ENCODE measurements at regions not wholly inside any gene's neighbourhood (a gene's known extent, or its start where the extent isn't known, plus 50 kb on each side); places are given as distances from the start of the nearest gene placed in this dataset.
A peak's percentile ranks its signal among the peaks of the same experiment; 100 is the strongest.

DNA sequence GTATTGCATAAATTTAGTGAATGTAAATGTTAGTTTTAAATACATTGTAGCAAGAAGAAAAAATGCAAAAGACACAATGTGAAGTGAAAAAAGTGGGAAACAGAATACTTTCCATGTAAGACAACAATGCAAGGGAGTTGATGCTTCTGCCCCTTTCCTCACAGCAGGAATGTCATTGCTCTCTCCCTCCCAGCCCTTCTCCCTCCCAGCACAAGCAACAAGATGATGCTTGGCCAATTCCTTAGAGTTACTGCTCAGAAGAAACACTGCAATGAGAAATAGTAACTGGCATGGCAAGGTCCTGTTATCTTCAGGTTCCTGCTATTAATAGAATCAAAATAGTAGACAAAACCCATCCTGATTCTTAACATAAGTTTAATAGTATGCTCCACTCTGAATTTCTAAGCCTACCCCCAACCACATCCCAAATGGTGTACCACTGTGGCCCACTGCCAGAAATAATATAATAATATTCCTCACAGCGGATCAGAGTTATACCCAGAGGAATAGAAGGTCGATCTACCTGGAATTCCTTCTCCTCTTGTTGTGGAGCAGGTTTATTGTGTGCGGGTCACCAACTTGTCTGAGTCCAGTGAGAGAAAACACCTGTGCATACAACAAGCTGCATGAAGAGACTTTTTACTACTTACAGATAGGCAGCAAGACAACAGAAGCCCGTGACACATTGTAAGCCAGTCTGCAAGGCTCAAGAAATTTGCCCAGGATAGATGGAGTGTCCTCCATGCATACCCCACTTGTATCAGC, 69.8 kb upstream of the SLC7A11 start:
- DNase-seq (ENCODE audit: low spot score), result no peak

DNA sequence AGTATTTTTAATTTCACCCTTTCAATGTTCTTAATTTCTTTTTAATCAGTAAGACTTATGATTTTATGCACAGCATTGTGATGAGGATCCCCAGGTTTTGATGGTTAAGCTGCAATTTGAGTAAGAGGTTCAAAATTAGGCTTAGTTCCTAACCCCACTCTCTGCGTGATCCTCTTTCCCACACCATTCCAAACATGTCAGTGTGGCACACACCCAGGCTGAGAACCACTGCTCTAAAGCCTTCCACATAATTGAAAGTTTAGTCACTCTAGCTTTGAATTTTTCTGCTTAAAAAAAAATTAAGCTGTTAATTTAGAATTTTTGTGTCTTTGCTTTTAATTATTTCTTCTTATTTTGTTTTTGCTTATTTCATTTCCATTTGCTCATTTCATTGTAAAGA, 68.8 kb upstream of the SLC7A11 start:
- no peak for DNase-seq (ENCODE audit: low spot score)

DNA sequence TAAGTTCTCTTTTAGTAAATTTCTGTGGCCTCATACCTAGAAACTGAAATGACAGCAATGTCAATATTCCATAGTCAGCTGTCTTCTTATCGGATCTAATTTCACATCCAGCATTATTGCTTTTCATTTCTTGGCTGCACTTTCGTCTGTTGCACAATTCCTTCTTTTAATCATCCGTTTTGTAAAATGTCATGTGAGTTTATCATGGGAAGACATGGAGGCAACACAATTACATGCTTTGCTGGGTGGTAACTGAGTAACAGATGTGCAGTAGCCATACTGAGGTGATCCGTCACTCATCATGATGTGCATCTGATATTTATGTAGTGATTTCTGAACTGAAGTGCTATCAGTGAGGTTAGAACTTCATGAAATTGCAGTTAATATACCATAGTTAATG, 68.3 kb upstream of the SLC7A11 start:
- DNase-seq (ENCODE audit: low spot score), result no peak

DNA sequence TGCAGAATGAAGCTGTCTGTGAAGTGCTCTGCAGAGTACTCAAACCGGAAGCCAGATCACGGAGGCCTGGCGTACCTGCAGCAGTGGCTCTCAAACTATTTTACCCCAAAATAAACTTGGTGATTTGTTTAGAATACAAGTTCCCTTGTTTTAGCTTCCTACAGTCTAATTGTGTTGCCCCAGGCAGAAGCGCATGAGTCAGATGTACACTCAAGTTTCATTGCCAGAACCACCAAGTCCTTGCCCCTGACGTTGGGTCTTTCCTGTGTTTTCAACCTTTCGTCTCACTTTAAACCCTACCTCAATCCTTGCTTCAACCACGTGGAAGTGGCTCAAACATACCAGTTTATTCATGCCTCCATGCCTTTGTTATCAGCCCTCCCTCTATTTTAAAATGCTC, 66.2 kb upstream of the SLC7A11 start:
- peak; percentile 14 for DNase-seq (ENCODE audit: low spot score)

DNA sequence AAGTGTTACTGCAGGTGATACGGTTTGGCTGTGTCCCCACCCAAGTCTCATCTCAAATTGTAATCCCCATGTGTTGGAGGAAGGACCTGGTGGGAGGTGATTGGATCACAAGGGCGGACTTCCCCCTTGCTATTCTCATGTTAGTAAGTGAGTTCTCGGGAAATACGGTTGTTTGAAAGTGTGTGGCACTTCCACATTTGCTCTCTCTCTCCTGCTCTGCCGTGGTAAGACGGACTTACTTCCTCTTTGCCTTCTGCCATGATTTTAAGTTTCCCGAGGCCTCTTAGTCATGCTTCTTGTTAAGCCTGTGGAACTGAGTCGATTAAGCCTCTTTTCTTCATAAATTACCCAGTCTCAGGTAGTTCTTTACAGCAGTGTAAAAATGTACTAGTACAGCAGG, 65.2 kb upstream of the SLC7A11 start:
- no peak for DNase-seq (ENCODE audit: low spot score)

DNA sequence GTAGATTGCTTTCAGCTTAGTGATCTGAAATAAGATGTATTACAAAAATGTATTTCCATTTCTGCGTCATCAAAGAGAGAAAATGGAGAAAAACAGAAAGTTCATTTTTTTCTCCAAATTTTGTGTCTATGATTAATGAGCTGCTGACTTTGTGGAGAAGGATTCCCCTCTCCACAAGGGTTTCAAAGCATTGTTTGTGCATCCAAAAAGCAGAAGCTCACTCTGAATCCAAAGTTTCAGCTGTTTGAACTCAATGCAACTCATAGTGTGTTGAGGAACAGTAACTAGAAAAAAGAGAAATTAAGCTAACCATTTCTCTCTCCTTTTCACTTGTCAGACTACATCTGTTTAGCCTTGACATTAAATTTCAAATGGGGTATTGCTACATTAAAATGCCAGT, 62.9 kb upstream of the SLC7A11 start:
- no peak for DNase-seq (ENCODE audit: low spot score)

DNA sequence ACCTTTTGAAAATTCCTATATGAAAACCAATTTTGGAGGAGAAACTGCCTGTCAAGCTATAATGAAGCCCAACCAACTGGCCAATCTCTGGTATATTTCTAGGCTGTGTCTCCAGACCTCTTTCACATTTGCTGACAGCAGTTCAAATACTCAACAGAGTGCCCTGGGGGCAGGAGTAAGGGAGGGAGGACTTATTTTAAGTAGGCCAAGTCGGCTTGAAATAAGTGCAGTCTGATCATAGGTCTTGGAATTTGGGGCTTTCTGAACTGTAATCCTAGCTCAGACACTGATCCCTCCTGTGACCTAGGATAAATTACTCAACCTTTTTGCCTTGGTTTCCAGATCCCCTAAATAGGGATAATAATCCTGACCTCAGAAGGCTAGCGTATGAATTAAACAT, 59.4 kb upstream of the SLC7A11 start:
- no peak for DNase-seq (ENCODE audit: low spot score)

DNA sequence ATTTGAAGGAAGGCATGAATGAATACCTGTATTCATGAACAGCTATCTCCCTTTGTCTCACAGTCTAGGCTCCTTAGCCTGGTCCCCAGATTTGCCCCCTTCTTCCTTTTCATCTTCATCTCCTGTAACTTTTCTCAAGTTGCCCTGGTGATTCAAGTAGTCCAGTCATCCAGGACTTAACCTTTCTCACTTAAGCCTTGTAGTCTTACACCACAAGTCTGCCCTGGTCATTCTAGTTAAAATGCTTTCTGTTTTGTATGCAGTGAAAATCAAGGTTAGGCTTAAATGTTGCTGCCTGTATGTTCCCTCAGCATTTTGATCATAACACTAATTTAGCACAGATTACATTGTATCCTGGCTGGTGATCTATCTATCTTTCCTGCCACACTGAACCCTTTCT, 58.5 kb upstream of the SLC7A11 start:
- DNase-seq (ENCODE audit: low spot score), result no peak

DNA sequence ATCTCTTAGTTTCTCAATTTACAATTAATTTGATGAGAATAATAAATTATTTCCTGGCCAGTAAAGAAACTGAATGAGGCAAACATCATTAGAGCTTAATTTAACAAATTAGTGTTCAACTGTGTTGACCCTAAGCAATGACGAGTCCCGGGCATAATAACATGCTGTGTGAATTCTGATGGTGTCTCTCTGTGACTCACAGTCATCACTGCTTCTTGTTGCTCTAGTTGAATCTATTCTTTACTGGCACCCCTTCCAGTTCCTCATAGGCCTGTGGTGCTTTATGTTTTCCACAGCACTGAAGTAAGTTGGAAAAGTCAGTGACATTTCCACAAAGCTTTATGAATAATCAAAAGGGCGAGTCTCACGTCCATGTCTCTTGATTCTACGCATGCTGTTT, 57.7 kb upstream of the SLC7A11 start:
- no peak for DNase-seq (ENCODE audit: low spot score)

DNA sequence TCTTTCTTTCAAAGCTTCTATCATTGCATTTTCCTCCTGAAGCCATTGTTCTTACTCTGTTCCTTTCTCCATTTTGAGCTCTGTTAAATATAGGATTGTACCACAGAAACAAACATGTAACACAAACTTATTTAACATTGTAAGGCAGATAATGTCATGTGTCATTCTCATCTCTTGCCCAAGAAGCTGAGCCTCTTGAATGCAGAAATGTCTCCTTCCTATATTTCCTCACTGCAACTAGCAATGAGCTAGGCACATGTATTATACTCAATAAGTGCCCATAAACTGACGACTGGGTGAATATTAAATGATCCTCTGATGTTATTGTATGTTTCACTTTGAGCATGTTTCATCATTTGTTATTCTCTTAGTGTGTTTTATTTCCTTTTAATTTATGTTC, 56.7 kb upstream of the SLC7A11 start:
- no peak for DNase-seq (ENCODE audit: low spot score)

DNA sequence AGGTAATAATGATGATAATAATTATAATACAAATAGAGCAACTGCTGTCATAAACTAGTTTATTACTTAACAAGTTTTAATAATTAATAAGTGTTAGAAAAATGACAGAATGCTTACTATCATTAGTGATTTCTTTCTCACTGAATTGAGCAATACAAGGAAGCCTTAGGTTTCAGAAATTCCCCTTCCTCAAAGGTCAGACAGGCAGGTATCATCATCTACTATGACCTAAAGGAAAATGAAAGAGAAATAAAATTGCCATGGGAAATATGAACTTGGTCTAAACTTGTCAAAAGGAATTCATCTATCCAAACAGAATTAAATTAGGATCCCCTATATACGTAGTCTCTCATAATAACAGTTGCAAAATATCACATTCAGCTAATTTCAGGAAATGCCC, 56.3 kb upstream of the SLC7A11 start:
- no peak for DNase-seq (ENCODE audit: low spot score)

DNA sequence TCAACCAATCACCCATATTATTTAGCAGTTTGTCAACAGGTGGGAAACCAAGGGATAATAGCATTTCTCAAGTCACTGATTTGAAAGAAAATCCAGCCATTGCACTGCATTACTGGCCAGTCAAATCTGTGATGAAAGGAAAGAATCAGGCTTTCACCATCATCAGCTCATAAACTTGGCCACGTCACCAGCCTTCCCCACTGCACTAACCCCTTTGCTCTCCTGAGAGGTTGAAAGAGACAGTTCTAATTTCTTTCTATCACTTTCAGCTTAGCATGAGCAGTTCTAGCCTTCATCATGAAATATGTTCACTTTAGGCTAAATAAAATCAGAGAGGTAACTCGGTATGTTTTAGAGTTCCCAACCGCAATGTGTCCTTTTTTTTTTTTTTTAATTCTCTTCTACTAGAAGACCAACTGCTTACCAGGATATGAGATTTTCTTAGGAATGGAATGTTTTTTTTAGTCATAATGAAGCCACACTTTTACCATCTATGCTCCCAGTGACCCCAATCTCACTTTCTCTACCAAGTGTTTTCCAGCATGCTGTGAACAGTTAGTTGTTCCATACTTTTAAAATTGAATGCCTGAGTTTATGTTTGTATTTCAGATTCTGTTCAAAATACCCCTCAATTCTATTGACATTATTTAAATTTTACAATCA, 55.7 kb upstream of the SLC7A11 start:
- DNase-seq (ENCODE audit: low spot score), result no peak

DNA sequence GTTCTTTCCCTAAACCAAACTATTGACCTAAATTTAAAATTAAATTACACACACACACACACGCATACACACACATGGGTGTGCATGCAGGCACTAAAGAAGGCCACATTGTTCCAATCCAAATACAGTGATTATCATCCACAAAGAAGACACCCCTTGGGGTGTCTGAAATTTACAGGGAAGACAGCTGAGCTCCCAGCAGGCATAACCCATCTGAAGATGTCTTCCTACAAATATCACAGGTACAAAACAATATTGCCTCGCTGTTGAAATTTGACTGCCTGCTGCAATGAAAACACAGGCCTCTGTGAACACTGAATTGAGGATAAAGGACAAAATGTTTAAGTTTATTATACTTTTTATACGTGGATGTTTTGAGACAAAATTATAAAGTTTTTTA, 50.2 kb upstream of the SLC7A11 start:
- no peak for DNase-seq (ENCODE audit: low spot score)
